SKM-1 (cell line): ENCODE measurements at regions not wholly inside any gene's neighbourhood (a gene's known extent, or its start where the extent isn't known, plus 50 kb on each side); places are given as distances from the start of the nearest gene placed in this dataset.
"Not testable (repeated sequence)": the region's sequence is repeated elsewhere in the genome, so short reads cannot be mapped to it uniquely, and the experiment has no call there.

Source experiments
- DNase-seq: peaks from one replicate; lab custom pipeline; 2025; ENCODE audit not compliant: unreplicated experiment; lab: John Stamatoyannopoulos, UW

GRCh38 chr1:146715054-146715453 is 223.1 kb upstream of the NBPF12 start:
- DNase-seq = not testable (repeated sequence)

- DNase-seq = peak; percentile 22
Measured at GRCh38 chr1:146710838-146711521, 227.1 kb upstream of the NBPF12 start.

GRCh38 chr1:146709302-146709701 is 228.8 kb upstream of the NBPF12 start:
- not testable (repeated sequence) for DNase-seq

- not testable (repeated sequence) for DNase-seq
Measured at GRCh38 chr1:146704162-146704724, 233.9 kb upstream of the NBPF12 start.

- DNase-seq = not testable (repeated sequence)
Measured at GRCh38 chr1:146701320-146701719, 236.8 kb upstream of the NBPF12 start.

GRCh38 chr1:146695388-146695787 is 242.7 kb upstream of the NBPF12 start:
- DNase-seq = not testable (repeated sequence)

GRCh38 chr1:146691798-146692197 is 246.3 kb upstream of the NBPF12 start:
- DNase-seq = not testable (repeated sequence)

GRCh38 chr1:146688893-146689292 is 249.2 kb upstream of the NBPF12 start:
- DNase-seq = not testable (repeated sequence)

- not testable (repeated sequence) for DNase-seq
Measured at GRCh38 chr1:146686777-146687366, 251.3 kb upstream of the NBPF12 start.

- not testable (repeated sequence) for DNase-seq
Measured at GRCh38 chr1:146683126-146683429, 255.0 kb upstream of the NBPF12 start.

- not testable (repeated sequence) for DNase-seq
Measured at GRCh38 chr1:146682227-146683125, 255.6 kb upstream of the NBPF12 start.

- peak; percentile 19 for DNase-seq
Measured at GRCh38 chr1:146673729-146674299, 264.3 kb upstream of the NBPF12 start.

GRCh38 chr1:146672608-146673007 is 265.5 kb upstream of the NBPF12 start:
- not testable (repeated sequence) for DNase-seq

GRCh38 chr1:146671588-146671987 is 266.5 kb upstream of the NBPF12 start:
- DNase-seq = not testable (repeated sequence)

GRCh38 chr1:146670832-146671566 is 267.1 kb upstream of the NBPF12 start:
- DNase-seq = not testable (repeated sequence)

GRCh38 chr1:146666275-146666674 is 271.8 kb upstream of the NBPF12 start:
- DNase-seq = not testable (repeated sequence)

GRCh38 chr1:146660242-146660641 is 277.9 kb upstream of the NBPF12 start:
- not testable (repeated sequence) for DNase-seq

- not testable (repeated sequence) for DNase-seq
Measured at GRCh38 chr1:146656356-146657060, 281.6 kb upstream of the NBPF12 start.

- DNase-seq = not testable (repeated sequence)
Measured at GRCh38 chr1:146654763-146655162, 283.4 kb upstream of the NBPF12 start.
